ENCODE measurements at regions not wholly inside any gene's neighbourhood (a gene's known extent, or its start where the extent isn't known, plus 50 kb on each side); places are given as distances from the start of the nearest gene placed in this dataset.

DNA sequence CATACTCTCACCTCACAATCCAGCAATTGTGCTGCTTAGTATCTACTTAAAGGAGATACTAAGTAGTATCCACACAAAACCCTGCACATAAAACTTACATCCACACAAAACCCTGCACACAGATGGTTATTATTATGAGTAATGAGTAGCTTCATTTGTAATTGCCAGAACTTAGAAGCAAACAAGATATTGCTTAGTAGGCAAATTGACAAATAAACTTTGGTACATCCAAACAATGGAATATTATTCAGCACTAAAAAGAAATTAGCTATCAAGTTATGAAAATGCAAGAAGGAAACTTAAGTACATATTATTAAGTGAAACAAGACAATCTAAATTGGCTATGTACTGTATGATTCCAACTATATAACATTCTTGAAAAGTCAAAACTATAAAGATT is 80.6 kb downstream of the NPY2R start:
- no TSS peak for BruUV-seq (replicated peaks)
- no peaks in the 10 kb centered on the region for H4K20me1 ChIP-seq (ENCODE audit: insufficient read depth, low read length)
- H3K9ac ChIP-seq (ENCODE audit: insufficient read depth, low read depth, low read length) = no peak overlapping the region
- no peaks in the 10 kb centered on the region for H3K27me3 ChIP-seq (ENCODE audit: control insufficient read depth in 1 of 2, insufficient read depth in 2 of 2, low read length in 2 of 2)
- DNase-seq (ENCODE audit: low spot score) (no peak), ATAC-seq (no peak), FAIRE-seq (no peak)
- H3K9me3 ChIP-seq (ENCODE audit: low read length) = no peaks in the 10 kb centered on the region; the same call in 1 of the 2 replicates
- CTCF ChIA-PET (ENCODE audit: low intra/inter-chr PET ratio, low total read pairs) = no interaction called here
- H3K27ac ChIP-seq (ENCODE audit: extremely low read length, insufficient read depth, low read length) = no peak overlapping the region
- no peak overlapping the region for H3K4me2 ChIP-seq (ENCODE audit: low read depth, low read length)
- no peak overlapping the region for H2AFZ ChIP-seq (ENCODE audit: low read length)
- peak; percentile 65 to 82; a peak in 3 of 4 replicates for TF ChIP-seq MAFK (conservative IDR thresholded peaks at IDR 0.05 in 1 of 2, IDR thresholded peaks at IDR 0.05 in 1 of 2; ENCODE audit: low read length in 2 of 2)
- TF ChIP-seq TBP (CRISPR knock-in tag; IDR thresholded peaks at IDR 0.05) = no peak
- TF ChIP-seq MAFF (IDR thresholded peaks at IDR 0.05; ENCODE audit: low read depth, low read length) = peak; percentile 63
- POLR2A ChIA-PET = no interaction called here
- in situ Hi-C loops (cut with HindIII; ENCODE audit: extremely low pct_ligation_motif_present, low pct_unique_long_range_greater_than_20kb) (no loop called here), intact Hi-C loops (cut with micrococcal nuclease; ENCODE audit: unreplicated experiment) (no loop called here)
- H3K79me2 ChIP-seq (ENCODE audit: insufficient read depth, low read length) = no peaks in the 10 kb centered on the region
- no peak overlapping the region for H3K4me3 ChIP-seq (replicated peaks in 1 of 3; ENCODE audit: insufficient read depth in 1 of 3, low read depth in 2 of 3, low read length in 3 of 3)
- no peaks in the 10 kb centered on the region for H3K4me1 ChIP-seq (ENCODE audit: insufficient read depth, low read length)
- no peaks in the 10 kb centered on the region for H3K36me3 ChIP-seq (replicated peaks in 1 of 2; ENCODE audit: control insufficient read depth in 1 of 2, insufficient read depth in 2 of 2, low read length in 2 of 2)
